HepG2 (cell line): ENCODE measurements at regions not wholly inside any gene's neighbourhood (a gene's known extent, or its start where the extent isn't known, plus 50 kb on each side); places are given as distances from the start of the nearest gene placed in this dataset.
A peak's percentile ranks its signal among the peaks of the same experiment; 100 is the strongest.
"Not testable (repeated sequence)": the region's sequence is repeated elsewhere in the genome, so short reads cannot be mapped to it uniquely, and the experiment has no call there.

Experiments used
- ATAC-seq: fragments of 200-7000 bp; cut with Tn5 transposase; 3 replicates; pipeline ENCODE4 v1.9.1; 2020; ENCODE audit warnings: mild to moderate bottlenecking, moderate library complexity
- BruUV-seq: library from RNA; stranded (reverse); fragments of 400-500 nt; replicated peaks from 2 replicates; lab custom pipeline; 2021; lab: Mats Ljungman, UMichigan
- CTCF ChIA-PET: fragments of 300-600 bp; formaldehyde crosslinking; extraction: SDS; loops from one replicate; lab custom pipeline; 2021; ENCODE audit warnings: low total read pairs, inconsistent platforms, low intra/inter-chr PET ratio; lab: Yijun Ruan, JAX
- POLR2A ChIA-PET: fragments of 350-600 bp; sonication (Branson Sonifier 250); formaldehyde crosslinking; loops from one replicate; lab custom pipeline; 2020; ENCODE audit warnings: antibody characterized with exemption, inconsistent platforms; lab: Yijun Ruan, JAX
- DNase-seq: peaks from one replicate; pipeline ENCODE4 v3.0.0-alpha.2; 2015; ENCODE audit warnings: low spot score
- FAIRE-seq: peaks from 3 replicates; lab custom pipeline; 2011; peaks lifted over from hg19 to GRCh38; lab: Jason Lieb, UNC
- H2AFZ ChIP-seq: one replicate; pipeline ENCODE4 v1.6.1; 2011; ENCODE audit warnings: low read length, inconsistent platforms
- H3K27ac ChIP-seq: fragments of 300-600 bp; 3 replicates; pipeline ENCODE4 v1.8.0; 2011; ENCODE audit warnings: mixed run types, mild to moderate bottlenecking, mixed read lengths, low read length, inconsistent platforms; ENCODE audit not compliant: insufficient read depth; ENCODE audit errors: extremely low read length
- H3K27me3 ChIP-seq, 2 experiments: fragments of 200-600 bp in 1 of 2; 2 replicates in 1 of 2; 3 replicates in 1 of 2; pipeline versions ENCODE4 v1.6.0 to v1.8.0; 2011; ENCODE audit warnings: low read length in 2 of 2, mild to moderate bottlenecking in 2 of 2, moderate library complexity in 2 of 2, inconsistent platforms in 1 of 2; ENCODE audit not compliant: insufficient read depth in 2 of 2, control insufficient read depth in 1 of 2
- H3K36me3 ChIP-seq, 2 experiments: fragments of 200-600 bp in 1 of 2; replicated peaks in 1 of 2; 2 replicates in 1 of 2; 3 replicates in 1 of 2; pipeline versions ENCODE4 v1.5.1 to v1.8.0; 2011; ENCODE audit warnings: low read length in 2 of 2, inconsistent platforms in 1 of 2; ENCODE audit not compliant: insufficient read depth in 2 of 2, control insufficient read depth in 1 of 2
- H3K4me1 ChIP-seq: 2 replicates; pipeline ENCODE4 v1.5.1; 2012; ENCODE audit warnings: low read length, inconsistent platforms; ENCODE audit not compliant: insufficient read depth
- H3K4me2 ChIP-seq: 2 replicates; pipeline ENCODE4 v1.6.0; 2011; ENCODE audit warnings: low read depth, low read length, inconsistent platforms
- H3K4me3 ChIP-seq, 3 experiments: fragments of 200-600 bp in 1 of 3; sonication (generic), shearing (Covaris generic) in 1 of 3; replicated peaks in 1 of 3; 2 replicates each; pipeline ENCODE4 v1.5.1; 2011 to 2016; ENCODE audit warnings: low read length in 3 of 3, inconsistent platforms in 2 of 3, low read depth in 2 of 3, mild to moderate bottlenecking in 2 of 3, control low read depth in 1 of 3, mixed read lengths in 1 of 3; ENCODE audit not compliant: insufficient read depth in 1 of 3
- H3K79me2 ChIP-seq: one replicate; pipeline ENCODE4 v1.6.1; 2011; ENCODE audit warnings: low read length, inconsistent platforms; ENCODE audit not compliant: insufficient read depth
- H3K9ac ChIP-seq: 2 replicates; pipeline ENCODE4 v1.6.0; 2011; ENCODE audit warnings: mild to moderate bottlenecking, low read depth, low read length, inconsistent platforms; ENCODE audit not compliant: insufficient read depth
- H3K9me3 ChIP-seq: 2 replicates; pipeline ENCODE4 v1.5.1; 2012; ENCODE audit warnings: mild to moderate bottlenecking, low read length
- H4K20me1 ChIP-seq: 2 replicates; pipeline ENCODE4 v1.6.0; 2011; ENCODE audit warnings: inconsistent platforms, mild to moderate bottlenecking, low read length, moderate library complexity; ENCODE audit not compliant: insufficient read depth
- BCL3 ChIP-seq: sonication (generic); formaldehyde crosslinking; IDR thresholded peaks from 2 replicates; pipeline ENCODE4 v1.5.1; 2020; ENCODE audit warnings: mild to moderate bottlenecking, missing genetic modification reagents, moderate library complexity
- CENPX ChIP-seq: sonication (generic); formaldehyde crosslinking; IDR thresholded peaks from 2 replicates; pipeline ENCODE4 v1.9.0; 2021; ENCODE audit warnings: mild to moderate bottlenecking, missing genetic modification reagents, moderate library complexity
- CTCF ChIP-seq: sonication (generic); formaldehyde crosslinking; IDR thresholded peaks from 2 replicates; pipeline ENCODE4 v1.5.0; 2020; ENCODE audit warnings: mild to moderate bottlenecking, missing genetic modification reagents, moderate library complexity
- HDAC2 ChIP-seq: sonication (generic); formaldehyde crosslinking; IDR thresholded peaks from 2 replicates; pipeline ENCODE4 v1.4.0; 2020; ENCODE audit warnings: missing genetic modification reagents
- PATZ1 ChIP-seq: sonication (generic); formaldehyde crosslinking; IDR thresholded peaks from 2 replicates; pipeline ENCODE4 v1.4.0; 2020; ENCODE audit warnings: missing genetic modification reagents
- RFX3 ChIP-seq: IDR thresholded peaks from 2 replicates; pipeline ENCODE4 v1.6.1; 2016; ENCODE audit warnings: missing biosample characterization, missing genetic modification reagents
- ZBED4 ChIP-seq: sonication (generic); formaldehyde crosslinking; IDR thresholded peaks from 2 replicates; pipeline ENCODE4 v1.4.0; 2020; ENCODE audit warnings: missing genetic modification reagents, borderline replicate concordance
- WGBS: methylation state at CpG from one replicate; pipeline ENCODE4 v1.1.6; 2017; ENCODE audit warnings: low lambda C conversion rate; 5-methylcytosine and 5-hydroxymethylcytosine counted together
- in situ Hi-C: cut with HindIII; loops from 2 replicates; pipeline ENCODE4 v1.10.0; 2017; ENCODE audit warnings: low pct_unique_long_range_greater_than_20kb; ENCODE audit not compliant: extremely low pct_ligation_motif_present
- intact Hi-C: fragments of 100-400 bp; cut with micrococcal nuclease; formaldehyde crosslinking; loops from one replicate; pipeline ENCODE4 v1.10.0; 2022; ENCODE audit not compliant: unreplicated experiment

GRCh38 chrX:728639-729038 is 98.0 kb downstream of the SHOX start:
- H3K9ac ChIP-seq, POLR2A ChIA-PET, H3K27ac ChIP-seq, H3K4me2 ChIP-seq, H3K27me3 ChIP-seq, H3K4me3 ChIP-seq, CTCF ChIA-PET, DNase-seq, in situ Hi-C loops, ATAC-seq, FAIRE-seq, H3K79me2 ChIP-seq, intact Hi-C loops, H2AFZ ChIP-seq, H3K36me3 ChIP-seq, H3K4me1 ChIP-seq, BruUV-seq, H4K20me1 ChIP-seq: not testable (repeated sequence)
- no CpG with 5 or more reads among the region's 11 CpGs for WGBS
- H3K9me3 ChIP-seq: peaks cover 12% of the 10 kb centered on the region

GRCh38 chrX:727738-728621 is 97.4 kb downstream of the SHOX start:
- Histone ChIP-seq H3K4me3 (no peak overlapping the region), H3K4me2 (no peak overlapping the region), H3K4me1 (no peaks in the 10 kb centered on the region), H3K79me2 (no peaks in the 10 kb centered on the region), H3K27ac (no peak overlapping the region), H3K36me3 (no peaks in the 10 kb centered on the region), H3K9ac (no peak overlapping the region), H3K9me3 (peaks cover 14% of the 10 kb centered on the region), H3K27me3 (no peaks in the 10 kb centered on the region), H2AFZ (no peak overlapping the region), H4K20me1 (no peaks in the 10 kb centered on the region)
- FAIRE-seq (no peak), ATAC-seq (peak; percentile 89), DNase-seq (peak; percentile 9)
- CTCF ChIA-PET: no interaction called here
- in situ Hi-C loops: no loop called here
- WGBS: 39% methylated on average over 17 of the region's 22 CpGs
- BruUV-seq: no TSS peak
- intact Hi-C loops: no loop called here
- POLR2A ChIA-PET: no interaction called here
- TF ChIP-seq RFX3 (CRISPR knock-in tag): no peak
- TF ChIP-seq CENPX (CRISPR knock-in tag): no peak
- TF ChIP-seq CTCF (CRISPR knock-in tag): peak; percentile 49; the same call in 1 of the 2 replicates
- no peak for TF ChIP-seq BCL3
- no peak for TF ChIP-seq HDAC2 (CRISPR knock-in tag)
- TF ChIP-seq PATZ1: 0 out of 2 replicates have a peak, but pooled peaks have one; percentile 22
- no peak for TF ChIP-seq ZBED4
